ENCODE measurements at regions not wholly inside any gene's neighbourhood (a gene's known extent, or its start where the extent isn't known, plus 50 kb on each side); places are given as distances from the start of the nearest gene placed in this dataset.

DNA sequence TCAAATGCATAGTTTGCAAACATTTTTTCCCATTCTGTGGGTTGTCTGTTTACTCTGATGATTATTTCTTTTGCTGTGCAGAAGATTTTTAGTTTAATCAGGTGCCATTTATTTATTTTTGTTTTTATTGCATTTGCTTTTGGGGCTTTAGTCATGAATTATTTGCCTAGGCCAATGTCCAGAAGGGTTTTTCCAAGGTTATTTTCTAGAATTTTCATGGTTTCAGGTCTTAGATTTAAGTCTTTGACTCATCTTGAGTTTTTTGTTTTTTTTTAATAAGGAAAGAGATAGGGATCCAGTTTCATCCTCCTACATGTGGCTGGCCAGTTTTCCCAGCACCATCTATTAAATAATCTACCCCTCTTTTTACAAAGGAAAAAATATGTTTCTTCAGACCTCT lies 57.2 kb upstream of the TMEM260 start:
- Histone ChIP-seq H3K4me3 (ENCODE audit: low read depth, low read length) (no peak overlapping the region), H3K36me3 (ENCODE audit: control insufficient read depth, insufficient read depth, low read length) (no peaks in the 10 kb centered on the region), H3K27ac (ENCODE audit: low read depth, low read length) (no peak overlapping the region), H3K9me3 (ENCODE audit: control insufficient read depth, insufficient read depth, low read length) (no peaks in the 10 kb centered on the region), H3K4me1 (ENCODE audit: control insufficient read depth, insufficient read depth, low read length) (no peaks in the 10 kb centered on the region), H3K27me3 (ENCODE audit: control insufficient read depth, insufficient read depth, low read length) (no peaks in the 10 kb centered on the region)
- no peak for DNase-seq (ENCODE audit: low read depth in 4 of 6, low spot score in 6 of 6)

DNA sequence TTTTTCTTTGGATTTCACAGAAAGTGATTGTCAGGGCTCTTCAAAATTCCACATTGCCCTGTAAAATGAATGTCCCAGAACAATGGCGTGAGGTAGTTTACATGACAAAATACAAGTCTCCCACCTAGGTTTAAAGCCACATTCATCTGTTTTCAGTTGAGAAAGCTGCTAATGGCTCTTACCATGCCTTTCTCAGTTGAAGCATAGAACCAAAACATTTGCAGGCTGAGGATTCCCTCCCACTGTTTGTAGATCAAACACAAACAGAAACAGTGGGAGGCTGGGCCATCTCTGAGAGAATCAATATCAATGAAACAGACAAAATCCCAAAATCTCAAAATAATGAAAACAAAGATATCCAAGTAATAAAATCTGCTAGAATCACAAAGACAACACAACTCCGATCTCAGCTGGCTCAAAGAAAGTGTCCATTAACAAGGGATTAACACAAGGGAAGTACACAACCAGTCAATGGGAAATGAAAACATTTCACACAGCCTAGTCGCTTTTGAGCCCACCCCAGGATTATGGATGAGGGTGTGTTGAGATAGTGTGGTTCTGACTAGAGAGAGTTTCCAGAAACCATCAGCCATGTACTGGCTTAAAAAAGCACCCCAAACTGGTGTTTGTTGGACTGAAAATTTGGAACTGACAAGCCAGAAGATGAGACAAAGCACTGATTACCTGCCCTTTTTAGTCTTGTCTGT lies 54.5 kb upstream of the TMEM260 start:
- Histone ChIP-seq H3K4me1 (ENCODE audit: control insufficient read depth, insufficient read depth, low read length) (no peaks in the 10 kb centered on the region), H3K36me3 (ENCODE audit: control insufficient read depth, insufficient read depth, low read length) (no peaks in the 10 kb centered on the region), H3K27ac (ENCODE audit: low read depth, low read length) (no peak overlapping the region), H3K4me3 (ENCODE audit: low read depth, low read length) (no peak overlapping the region), H3K9me3 (ENCODE audit: control insufficient read depth, insufficient read depth, low read length) (no peaks in the 10 kb centered on the region), H3K27me3 (ENCODE audit: control insufficient read depth, insufficient read depth, low read length) (no peaks in the 10 kb centered on the region)
- whole genome bisulfite sequencing (ENCODE audit: insufficient coverage), result 38% methylated on average over 1 of the region's 3 CpGs
- DNase-seq (ENCODE audit: low read depth in 4 of 6, low spot score in 6 of 6), result no peak

DNA sequence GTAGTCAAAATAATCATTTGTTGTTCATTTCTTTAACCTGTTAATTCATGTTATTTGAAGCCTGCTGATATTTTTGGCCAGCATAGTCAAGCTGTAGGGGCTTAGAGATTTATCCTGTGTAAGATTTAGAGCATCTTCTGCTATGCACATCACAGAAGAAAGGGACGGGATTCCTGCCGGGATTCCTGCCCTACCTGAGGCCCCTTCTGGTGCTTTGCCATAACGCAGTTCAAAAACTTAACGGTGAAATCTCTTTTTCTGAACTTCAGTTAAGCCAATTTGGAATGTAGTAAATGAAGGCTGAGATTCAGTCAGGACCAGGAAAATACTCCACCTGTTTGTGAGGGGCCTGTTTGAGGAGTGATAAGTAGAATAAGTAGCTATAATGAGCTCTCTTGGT lies 50.7 kb upstream of the TMEM260 start:
- H3K36me3 ChIP-seq (ENCODE audit: control insufficient read depth, insufficient read depth, low read length), result no peaks in the 10 kb centered on the region
- no peaks in the 10 kb centered on the region for H3K9me3 ChIP-seq (ENCODE audit: control insufficient read depth, insufficient read depth, low read length)
- no peak for DNase-seq (ENCODE audit: low read depth in 4 of 6, low spot score in 6 of 6)
- no peak overlapping the region for H3K4me3 ChIP-seq (ENCODE audit: low read depth, low read length)
- H3K27me3 ChIP-seq (ENCODE audit: control insufficient read depth, insufficient read depth, low read length), result no peaks in the 10 kb centered on the region
- no peaks in the 10 kb centered on the region for H3K4me1 ChIP-seq (ENCODE audit: control insufficient read depth, insufficient read depth, low read length)
- 60% methylated on average over 4 of the region's 4 CpGs for WGBS (ENCODE audit: insufficient coverage)
- H3K27ac ChIP-seq (ENCODE audit: low read depth, low read length), result no peak overlapping the region
